Activated CD8-positive, alpha-beta T cell treated with anti-CD3 and anti-CD28 coated beads for 36 hours (primary cell): ENCODE measurements at regions not wholly inside any gene's neighbourhood (a gene's known extent, or its start where the extent isn't known, plus 50 kb on each side); places are given as distances from the start of the nearest gene placed in this dataset.

Experiments
- ATAC-seq: fragments of 200-7000 bp; cut with Tn5 transposase; one replicate; pipeline ENCODE4 v1.10.0; 2021; ENCODE audit warnings: mild to moderate bottlenecking, moderate library complexity
- CTCF ChIA-PET: fragments of 350-600 bp; sonication (Branson Sonifier 250); formaldehyde crosslinking; loops from one replicate; lab custom pipeline; 2021; ENCODE audit warnings: antibody characterized with exemption; lab: Charles Lee
- POLR2A ChIA-PET: fragments of 350-600 bp; sonication (Branson Sonifier 250); formaldehyde crosslinking; loops from one replicate; lab custom pipeline; 2021; ENCODE audit warnings: antibody characterized with exemption; lab: Charles Lee
- DNase-seq: peaks from one replicate; pipeline ENCODE4 v3.0.0-alpha.2; 2020
- H3K27ac Mint-ChIP-seq: one replicate; pipeline ENCODE4 v1.8.0; 2021; ENCODE audit warnings: mild to moderate bottlenecking, mixed read lengths
- H3K27me3 Mint-ChIP-seq: one replicate; pipeline ENCODE4 v1.8.0; 2021; ENCODE audit warnings: mixed read lengths
- H3K36me3 Mint-ChIP-seq: one replicate; pipeline ENCODE4 v1.8.0; 2021; ENCODE audit warnings: low read depth, mixed read lengths
- H3K4me1 Mint-ChIP-seq: one replicate; pipeline ENCODE4 v1.8.0; 2021; ENCODE audit warnings: low read depth, mixed read lengths
- H3K4me3 Mint-ChIP-seq: one replicate; pipeline ENCODE4 v1.8.0; 2021; ENCODE audit warnings: mild to moderate bottlenecking, moderate library complexity, mixed read lengths
- H3K9me3 Mint-ChIP-seq: one replicate; pipeline ENCODE4 v1.8.0; 2021; ENCODE audit warnings: mixed read lengths
- CTCF ChIP-seq: fragments of 200-600 bp; IDR thresholded peaks from one replicate; pipeline ENCODE4 v1.8.0; 2022; ENCODE audit warnings: antibody characterized with exemption, mild to moderate bottlenecking
- intact Hi-C: fragments of 100-400 bp; cut with micrococcal nuclease; formaldehyde crosslinking; loops from one replicate; pipeline ENCODE4 v1.10.0; 2022

GRCh38 chr3:72047221-72047871, 262.4 kb upstream of the PROK2 start:
- H3K27me3 Mint-ChIP-seq, result peaks cover 3% of the 10 kb centered on the region
- no peak overlapping the region for H3K4me3 Mint-ChIP-seq
- ATAC-seq, result no peak
- no peaks in the 10 kb centered on the region for H3K9me3 Mint-ChIP-seq
- H3K36me3 Mint-ChIP-seq, result no peaks in the 10 kb centered on the region
- ChIA-PET CTCF (no interaction called here), POLR2A (no interaction called here)
- no peak overlapping the region for H3K27ac Mint-ChIP-seq
- intact Hi-C loops, result no loop called here
- no peaks in the 10 kb centered on the region for H3K4me1 Mint-ChIP-seq
- no peak for TF ChIP-seq CTCF
- DNase-seq, result no peak

GRCh38 chr3:72044231-72044855, 259.4 kb upstream of the PROK2 start:
- H3K4me1 Mint-ChIP-seq, result no peaks in the 10 kb centered on the region
- intact Hi-C loops, result no loop called here
- peaks cover 6% of the 10 kb centered on the region for H3K27me3 Mint-ChIP-seq
- H3K4me3 Mint-ChIP-seq, result no peak overlapping the region
- no peak for DNase-seq
- H3K27ac Mint-ChIP-seq, result no peak overlapping the region
- no peaks in the 10 kb centered on the region for H3K36me3 Mint-ChIP-seq
- CTCF ChIA-PET, result no interaction called here
- TF ChIP-seq CTCF, result no peak
- no peak for ATAC-seq
- POLR2A ChIA-PET, result interaction anchor here (0.6 kb wide), 1 partner anchor 14 kb away, joined by 3 read pairs; no protein-coding TSS in a partner anchor
- H3K9me3 Mint-ChIP-seq, result no peaks in the 10 kb centered on the region

GRCh38 chr3:72043204-72044133, 258.5 kb upstream of the PROK2 start:
- Mint-ChIP-seq H3K27ac (no peak overlapping the region), H3K4me3 (no peak overlapping the region), H3K27me3 (peaks cover 4% of the 10 kb centered on the region), H3K4me1 (no peaks in the 10 kb centered on the region), H3K36me3 (no peaks in the 10 kb centered on the region), H3K9me3 (no peaks in the 10 kb centered on the region)
- no peak for TF ChIP-seq CTCF
- ChIA-PET POLR2A (no interaction called here), CTCF (no interaction called here)
- ATAC-seq, result no peak
- DNase-seq, result no peak
- intact Hi-C loops, result no loop called here

GRCh38 chr3:72042397-72043203, 257.7 kb upstream of the PROK2 start:
- no peaks in the 10 kb centered on the region for H3K4me1 Mint-ChIP-seq
- no peak for TF ChIP-seq CTCF
- no peak for ATAC-seq
- no peak overlapping the region for H3K27ac Mint-ChIP-seq
- no peaks in the 10 kb centered on the region for H3K9me3 Mint-ChIP-seq
- ChIA-PET CTCF (interaction anchor here (1.3 kb wide), 1 partner anchor 8 kb away, joined by 3 read pairs; no protein-coding TSS in a partner anchor), POLR2A (no interaction called here)
- H3K4me3 Mint-ChIP-seq, result no peak overlapping the region
- peaks cover 13% of the 10 kb centered on the region for H3K27me3 Mint-ChIP-seq
- intact Hi-C loops, result no loop called here
- no peak for DNase-seq
- H3K36me3 Mint-ChIP-seq, result no peaks in the 10 kb centered on the region
